H1 (cell line): ENCODE measurements at regions not wholly inside any gene's neighbourhood (a gene's known extent, or its start where the extent isn't known, plus 50 kb on each side); places are given as distances from the start of the nearest gene placed in this dataset.

ENCODE experiments used
- BCL11A ChIP-seq, 2 experiments: IDR thresholded peaks; one replicate each; pipeline ENCODE4 v1.6.1; 2011; ENCODE audit warnings: low read depth in 2 of 2, low read length in 2 of 2, mild to moderate bottlenecking in 2 of 2
- CBX8 ChIP-seq: fragments of 300-800, 300-1000 bp; sonication (generic); IDR thresholded peaks from 2 replicates; pipeline ENCODE4 v1.7.1; 2016; ENCODE audit warnings: low read depth, low read length, borderline replicate concordance
- EGR1 ChIP-seq: IDR thresholded peaks from 2 replicates; pipeline ENCODE4 v1.6.1; 2011; ENCODE audit warnings: low read depth, low read length, borderline replicate concordance
- HDAC2 ChIP-seq, 2 experiments: fragments of 300-600 bp in 1 of 2; sonication (generic) in 1 of 2; IDR thresholded peaks; 2 replicates each; pipeline ENCODE4 v1.6.1; 2011 to 2012; ENCODE audit warnings: low read depth in 2 of 2, low read length in 2 of 2, mild to moderate bottlenecking in 2 of 2, moderate library complexity in 2 of 2, borderline replicate concordance in 1 of 2, inconsistent platforms in 1 of 2
- HDAC6 ChIP-seq: IDR thresholded peaks from one replicate; pipeline ENCODE4 v1.7.1; 2012; ENCODE audit warnings: low read depth, mild to moderate bottlenecking, inconsistent platforms, low read length, moderate library complexity
- JUN ChIP-seq: IDR thresholded peaks from 2 replicates; pipeline ENCODE4 v1.6.1; 2011; ENCODE audit warnings: low read depth, mild to moderate bottlenecking, improper control_type of control experiment, low read length
- KDM1A ChIP-seq: fragments of 200-600, 300-600 bp; sonication (generic); IDR thresholded peaks from 2 replicates; pipeline ENCODE4 v1.7.1; 2016; ENCODE audit warnings: mild to moderate bottlenecking, low read length, borderline replicate concordance
- MAFK ChIP-seq: IDR thresholded peaks from 2 replicates; pipeline ENCODE4 v1.6.1; 2012; ENCODE audit warnings: low read depth, mild to moderate bottlenecking, improper control_type of control experiment, low read length
- POLR2A ChIP-seq, 2 experiments: IDR thresholded peaks; 1 replicate in 1 of 2; 2 replicates in 1 of 2; pipeline ENCODE4 v1.6.1; 2011; ENCODE audit warnings: low read depth in 2 of 2, low read length in 2 of 2, mild to moderate bottlenecking in 2 of 2; ENCODE audit errors: control extremely low read depth in 1 of 2
- POLR2AphosphoS5 ChIP-seq: IDR thresholded peaks from 2 replicates; pipeline ENCODE4 v1.6.1; 2011; ENCODE audit warnings: low read depth, low read length
- RAD21 ChIP-seq, 2 experiments: IDR thresholded peaks in 1 of 2; conservative IDR thresholded peaks in 1 of 2; 2 replicates each; pipeline ENCODE4 v1.6.1; 2011; ENCODE audit warnings: low read depth in 2 of 2, low read length in 2 of 2, improper control_type of control experiment in 1 of 2, inconsistent platforms in 1 of 2, mild to moderate bottlenecking in 1 of 2, moderate library complexity in 1 of 2
- RFX5 ChIP-seq: IDR thresholded peaks from 2 replicates; pipeline ENCODE4 v1.6.1; 2011; ENCODE audit warnings: low read depth, low read length, improper control_type of control experiment, borderline replicate concordance
- TAF1 ChIP-seq: IDR thresholded peaks from 2 replicates; pipeline ENCODE4 v1.6.1; 2011; ENCODE audit warnings: mild to moderate bottlenecking, low read depth, low read length
- TF ChIP-seq, protein P1 (sequence below), 3 experiments: IDR thresholded peaks; 1 replicate in 2 of 3; 2 replicates in 1 of 3; pipeline versions ENCODE4 v1.5.1 to v1.6.1; 2011; ENCODE audit warnings: low read length in 3 of 3, mild to moderate bottlenecking in 3 of 3, inconsistent platforms in 2 of 3, low read depth in 1 of 3, moderate library complexity in 1 of 3; ENCODE audit not compliant: insufficient read depth in 1 of 3; ENCODE audit errors: control extremely low read depth in 1 of 3

DNA sequence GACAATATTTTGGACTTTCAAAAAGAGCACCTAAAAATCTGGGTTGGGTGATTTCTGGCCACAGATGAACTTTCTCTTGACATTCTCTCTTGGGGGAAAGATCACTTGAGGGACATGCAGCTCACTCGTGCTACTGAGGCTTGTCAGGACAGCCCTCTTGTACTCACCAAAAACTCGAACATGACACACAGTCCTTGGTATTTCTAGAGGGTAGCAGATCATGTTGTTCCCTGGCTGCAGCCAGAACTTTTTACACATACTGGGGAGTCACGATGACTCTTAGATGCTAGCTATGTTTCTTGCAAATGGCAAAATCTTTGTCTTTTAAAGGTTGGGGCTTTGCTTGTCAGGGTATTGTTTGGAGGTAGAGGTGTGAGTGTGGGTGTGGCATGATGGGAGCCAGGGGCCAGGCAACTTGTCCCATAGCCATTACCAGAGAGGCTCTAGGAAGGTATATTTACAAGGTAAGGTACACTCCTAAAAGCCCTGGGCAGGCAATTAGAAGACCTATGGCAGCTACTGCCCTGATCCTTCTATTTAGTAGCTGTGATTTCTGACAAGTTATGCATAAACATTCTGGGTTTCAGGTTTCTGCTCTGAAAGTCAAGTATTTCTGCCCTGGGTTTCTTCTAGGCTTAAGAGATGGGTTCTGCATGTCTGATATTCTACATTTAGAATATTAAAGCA is 241.7 kb upstream of the TLL1 start:
- TF ChIP-seq BCL11A (IDR thresholded peaks at IDR 0.05; ENCODE audit: low read depth in 2 of 2, low read length in 2 of 2) (no peak), TAF1 (no peak), KDM1A (no peak), HDAC2 (IDR thresholded peaks at IDR 0.05; ENCODE audit: borderline replicate concordance in 1 of 2, low read depth in 2 of 2, low read length in 2 of 2) (no peak), MAFK (no peak), EGR1 (no peak), RFX5 (no peak), POLR2AphosphoS5 (no peak), RAD21 (IDR thresholded peaks at IDR 0.05 in 1 of 2, conservative IDR thresholded peaks at IDR 0.05 in 1 of 2; ENCODE audit: low read depth in 2 of 2, low read length in 2 of 2) (no peak), HDAC6 (no peak), POLR2A (IDR thresholded peaks at IDR 0.05; ENCODE audit: control extremely low read depth in 1 of 2, low read depth in 2 of 2, low read length in 2 of 2) (no peak), CBX8 (no peak), JUN (no peak)
- TF ChIP-seq, protein P1, sequence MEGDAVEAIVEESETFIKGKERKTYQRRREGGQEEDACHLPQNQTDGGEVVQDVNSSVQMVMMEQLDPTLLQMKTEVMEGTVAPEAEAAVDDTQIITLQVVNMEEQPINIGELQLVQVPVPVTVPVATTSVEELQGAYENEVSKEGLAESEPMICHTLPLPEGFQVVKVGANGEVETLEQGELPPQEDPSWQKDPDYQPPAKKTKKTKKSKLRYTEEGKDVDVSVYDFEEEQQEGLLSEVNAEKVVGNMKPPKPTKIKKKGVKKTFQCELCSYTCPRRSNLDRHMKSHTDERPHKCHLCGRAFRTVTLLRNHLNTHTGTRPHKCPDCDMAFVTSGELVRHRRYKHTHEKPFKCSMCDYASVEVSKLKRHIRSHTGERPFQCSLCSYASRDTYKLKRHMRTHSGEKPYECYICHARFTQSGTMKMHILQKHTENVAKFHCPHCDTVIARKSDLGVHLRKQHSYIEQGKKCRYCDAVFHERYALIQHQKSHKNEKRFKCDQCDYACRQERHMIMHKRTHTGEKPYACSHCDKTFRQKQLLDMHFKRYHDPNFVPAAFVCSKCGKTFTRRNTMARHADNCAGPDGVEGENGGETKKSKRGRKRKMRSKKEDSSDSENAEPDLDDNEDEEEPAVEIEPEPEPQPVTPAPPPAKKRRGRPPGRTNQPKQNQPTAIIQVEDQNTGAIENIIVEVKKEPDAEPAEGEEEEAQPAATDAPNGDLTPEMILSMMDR (IDR thresholded peaks at IDR 0.05; ENCODE audit: control extremely low read depth in 1 of 3, insufficient read depth in 1 of 3, low read depth in 1 of 3, low read length in 3 of 3): no peak
